GM21447 (cell line): ENCODE measurements at regions not wholly inside any gene's neighbourhood (a gene's known extent, or its start where the extent isn't known, plus 50 kb on each side); places are given as distances from the start of the nearest gene placed in this dataset.

Experiments used
- ATAC-seq: cut with Tn5 transposase; IDR thresholded peaks from one replicate; pipeline ENCODE4 v1.9.1; 2021; ENCODE audit not compliant: unreplicated experiment

DNA sequence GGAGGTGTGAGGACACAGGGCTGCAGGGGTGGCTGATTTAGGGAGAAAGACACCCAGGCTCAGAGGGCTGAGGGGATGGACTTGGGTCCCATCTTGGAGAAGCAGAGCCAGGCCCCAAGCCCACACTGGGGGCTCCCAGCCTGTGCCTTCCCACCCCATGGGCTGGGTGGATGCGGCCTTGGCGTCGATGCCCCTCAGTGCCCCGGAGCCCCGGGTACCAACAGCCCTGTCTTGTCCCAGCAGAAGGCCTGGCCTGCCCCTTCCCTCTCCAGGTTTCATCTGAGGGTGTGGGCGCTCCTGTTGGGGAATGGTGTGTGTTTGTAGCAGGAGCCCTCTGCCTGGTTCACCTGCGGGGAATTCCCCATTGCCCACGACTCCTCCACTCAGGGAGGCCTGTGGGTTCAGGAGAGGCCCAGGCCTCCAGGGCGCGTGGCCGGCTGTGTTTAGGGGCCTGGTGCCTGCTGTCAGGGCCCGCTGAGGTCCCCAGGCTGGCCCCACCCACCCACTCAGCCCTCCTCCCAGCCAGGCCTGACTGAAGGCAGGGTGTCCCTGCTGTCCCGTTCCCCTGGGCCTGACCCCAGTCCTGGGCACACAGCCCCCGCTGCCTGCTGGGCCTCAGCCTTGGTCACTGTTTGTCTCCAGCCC lies 51.1 kb upstream of the BEGAIN start:
- no peak for ATAC-seq

DNA sequence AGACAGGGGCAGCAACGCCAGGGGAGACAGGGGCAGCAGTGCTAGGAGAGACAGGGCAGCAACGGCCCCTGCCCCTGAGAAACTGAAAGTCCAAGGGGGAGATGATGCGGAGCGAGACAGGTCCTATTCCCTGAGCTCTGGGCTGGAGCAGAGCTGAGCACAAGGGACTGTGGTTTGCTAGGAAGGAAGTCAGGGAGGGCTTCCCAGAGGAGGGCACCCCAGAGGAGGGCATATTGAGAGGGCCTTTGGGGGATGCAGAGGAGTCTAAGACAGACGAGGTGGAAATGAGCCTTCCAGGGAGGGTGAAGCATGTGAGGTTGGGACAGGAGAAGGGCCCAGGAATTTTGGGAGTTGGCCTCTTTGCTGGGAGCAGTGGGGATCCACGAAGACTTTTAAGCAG lies 52.1 kb upstream of the BEGAIN start:
- ATAC-seq, result no peak

DNA sequence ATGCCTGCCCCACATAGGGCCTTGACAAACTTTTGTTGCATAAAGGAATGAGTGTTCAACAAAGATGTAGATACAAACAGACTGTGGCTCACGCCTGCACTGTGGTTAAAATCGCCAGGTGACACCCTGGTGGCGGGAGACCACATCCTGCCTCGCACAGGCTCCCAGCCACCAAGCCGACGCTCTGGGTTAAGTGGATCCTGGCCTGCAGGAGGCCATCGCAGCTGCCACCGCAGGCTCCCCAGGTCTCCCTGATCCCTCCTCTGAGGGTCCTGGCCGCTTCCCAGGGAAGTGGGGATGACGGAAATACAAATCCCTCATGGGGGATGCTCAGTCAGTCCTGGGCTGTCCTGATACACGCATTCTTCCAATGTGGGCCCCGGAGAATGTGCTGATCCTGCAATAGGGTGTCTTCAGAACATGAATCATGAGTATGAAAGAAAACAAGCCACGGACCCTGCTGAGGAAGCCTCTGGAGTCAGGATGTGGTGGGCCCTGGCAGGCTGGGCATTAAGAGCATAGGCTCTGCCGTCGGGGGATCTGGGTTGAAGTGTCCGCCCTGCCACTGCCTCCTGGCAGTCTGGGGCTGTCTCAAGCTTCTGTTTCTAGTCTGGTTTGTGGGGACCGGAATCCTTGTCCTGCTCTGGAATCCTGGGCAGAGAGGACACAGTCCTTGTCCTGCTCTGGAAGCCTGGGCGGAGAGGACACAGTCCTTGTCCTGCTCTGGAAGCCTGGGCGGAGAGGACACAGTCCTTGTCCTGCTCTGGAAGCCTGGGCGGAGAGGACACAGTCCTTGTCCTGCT lies 53.5 kb upstream of the BEGAIN start:
- ATAC-seq, result peak; percentile 80

DNA sequence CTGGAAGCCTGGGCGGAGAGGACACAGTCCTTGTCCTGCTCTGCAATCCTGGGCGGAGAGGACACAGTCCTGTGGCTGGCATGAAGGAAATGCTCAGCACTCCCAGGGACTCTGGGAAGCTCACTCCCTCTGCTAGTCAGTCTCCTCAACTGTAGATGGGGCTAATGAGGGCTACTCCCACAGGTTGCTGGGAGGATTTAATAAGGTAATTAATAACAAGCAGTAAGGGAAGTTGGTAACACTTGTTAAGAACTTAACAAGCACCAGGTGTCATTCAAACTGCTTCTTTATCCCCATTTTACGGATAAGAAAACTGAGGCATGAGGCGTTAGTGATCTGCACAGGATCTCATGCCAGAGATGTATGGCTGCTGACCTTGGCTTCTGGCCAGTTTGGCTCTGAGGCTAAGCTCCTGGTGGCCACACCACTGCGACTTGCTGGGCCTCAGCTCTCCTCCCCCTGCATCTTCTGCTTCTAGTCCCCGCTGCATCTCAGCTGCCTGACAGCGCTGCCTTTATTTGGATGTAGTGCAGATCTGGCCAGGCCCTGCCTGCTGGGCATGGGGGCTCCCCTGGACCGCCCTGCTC lies 54.1 kb upstream of the BEGAIN start:
- ATAC-seq, result no peak

DNA sequence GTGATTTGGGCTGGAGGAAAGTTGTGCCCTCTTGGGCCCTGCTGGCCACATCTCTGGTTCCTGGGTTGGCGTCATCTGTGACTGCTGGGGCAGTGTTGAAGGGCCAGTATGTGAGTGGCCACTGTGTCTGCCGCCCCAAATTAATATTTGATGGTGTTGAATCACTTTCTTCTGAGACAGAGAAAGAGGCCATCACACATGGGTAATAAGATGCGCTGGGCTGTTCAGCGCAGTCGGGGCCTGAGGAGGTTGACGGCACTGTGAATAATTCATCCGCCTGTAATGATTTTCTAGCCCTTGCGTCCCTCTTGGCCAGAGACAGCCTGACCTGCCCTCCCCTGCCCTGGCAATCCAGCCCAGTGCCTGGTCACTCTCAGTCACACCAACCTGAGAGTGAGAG lies 56.2 kb upstream of the BEGAIN start:
- ATAC-seq, result no peak

DNA sequence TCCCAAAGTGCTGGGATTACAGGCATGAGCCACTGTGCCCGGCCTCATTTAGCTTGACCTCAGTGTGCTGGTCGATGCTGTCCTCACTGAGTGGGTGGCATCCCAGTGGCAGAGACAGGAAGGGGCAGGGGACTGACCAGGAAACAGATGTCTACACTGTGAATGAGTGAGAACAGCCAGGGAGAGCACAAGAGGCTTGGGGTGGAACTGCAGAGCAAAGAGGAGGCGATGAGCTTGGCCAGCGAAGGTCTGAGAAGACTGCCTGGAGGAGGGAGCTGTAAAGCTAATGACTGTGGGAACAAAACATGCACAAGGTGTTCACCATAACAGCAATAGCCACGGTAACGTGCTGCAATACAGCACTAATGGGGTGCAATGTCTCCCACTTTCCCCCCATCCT lies 57.2 kb upstream of the BEGAIN start:
- no peak for ATAC-seq

DNA sequence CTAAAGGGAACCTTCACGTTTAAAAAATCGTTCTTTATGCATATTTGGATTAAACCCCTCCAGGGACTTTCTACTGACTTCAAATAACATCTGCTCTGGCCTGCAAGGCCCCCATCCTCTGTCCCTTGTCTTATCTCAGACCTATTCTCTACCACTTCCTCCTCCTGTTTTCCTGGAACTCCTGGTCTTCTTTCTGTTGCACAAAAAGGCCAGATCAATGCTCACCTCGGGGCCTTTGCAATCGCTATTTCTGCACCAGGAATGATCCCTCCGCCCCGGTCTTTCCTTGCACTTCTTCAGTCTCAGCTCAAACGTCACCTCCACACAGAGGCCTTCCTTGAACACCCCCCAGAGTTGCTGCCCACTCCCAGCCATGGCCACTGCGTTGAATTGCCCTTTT lies 57.6 kb upstream of the BEGAIN start:
- no peak for ATAC-seq

DNA sequence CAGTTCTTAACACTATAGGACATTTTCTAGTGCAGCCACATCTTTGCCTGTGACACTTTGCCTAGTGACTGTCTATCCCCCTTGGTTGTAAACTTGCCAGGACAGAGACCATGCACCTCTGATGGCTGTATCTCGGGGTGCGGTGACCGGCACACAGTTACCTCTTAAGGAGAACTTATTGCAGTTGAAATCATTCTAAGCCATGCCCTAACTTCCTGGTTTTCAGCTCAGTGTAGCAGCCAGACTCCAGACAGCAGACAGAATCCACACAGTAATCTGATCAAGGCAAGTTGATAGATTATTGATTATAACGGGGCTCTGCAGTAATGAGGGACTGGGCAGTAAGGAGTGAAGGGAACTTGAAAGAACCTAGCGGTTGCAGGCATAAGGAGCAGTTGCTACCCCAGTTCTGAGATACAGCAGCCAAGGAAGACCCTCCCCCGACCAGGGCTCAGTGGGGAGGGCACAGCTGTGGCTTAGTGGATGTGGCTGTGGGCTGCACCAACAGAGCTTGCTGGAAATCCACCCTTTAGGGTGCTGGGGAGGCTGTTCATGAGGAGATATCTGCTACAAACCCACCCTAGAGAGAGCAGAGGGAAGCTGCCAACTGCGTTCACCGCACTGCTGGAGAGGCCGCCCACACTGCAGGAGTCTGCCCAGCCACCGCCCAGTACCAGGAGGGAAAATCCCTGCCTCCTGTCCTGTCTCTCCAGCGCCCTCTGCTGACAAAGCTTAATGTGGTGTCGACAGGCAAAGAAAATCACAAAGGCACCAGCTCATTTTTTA lies 58.2 kb upstream of the BEGAIN start:
- no peak for ATAC-seq

GRCh38 chr14:100645982-100646314 lies 58.7 kb upstream of the BEGAIN start:
- no peak for ATAC-seq

DNA sequence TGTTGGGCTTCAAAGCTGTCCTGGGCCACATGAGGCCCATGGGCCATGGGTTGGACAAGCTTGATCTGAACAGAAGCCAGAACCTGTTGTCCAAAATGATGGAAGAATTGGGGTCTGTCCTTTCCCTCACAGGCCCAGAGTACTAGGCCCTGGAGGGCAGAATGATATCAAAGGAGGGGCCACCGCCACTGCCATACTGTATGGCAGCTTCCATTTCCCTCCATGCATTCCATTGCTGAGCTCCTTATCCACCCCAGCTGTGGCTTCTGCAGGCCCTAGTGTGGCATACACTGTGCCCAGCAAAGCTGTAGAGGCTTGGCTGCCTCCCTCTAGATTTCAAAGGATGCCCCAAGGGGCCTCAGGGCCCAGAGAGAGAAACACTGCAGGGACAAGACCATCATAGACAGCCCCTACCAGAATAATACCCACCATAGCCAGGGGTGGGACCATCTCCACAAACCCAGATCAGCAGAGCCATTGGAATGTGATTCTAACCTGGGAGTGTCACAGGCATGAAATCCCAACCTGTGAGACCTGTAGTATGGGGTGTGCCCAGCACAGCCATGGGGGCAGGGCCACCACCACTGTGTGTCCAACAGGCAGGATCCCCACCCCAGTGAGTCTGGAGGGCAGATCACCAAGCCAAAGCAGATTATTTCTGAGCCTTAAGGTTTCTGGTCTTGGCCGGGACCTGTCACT lies 61.4 kb upstream of the BEGAIN start:
- ATAC-seq, result no peak

GRCh38 chr14:100649173-100649519 lies 61.9 kb upstream of the BEGAIN start:
- no peak for ATAC-seq

GRCh38 chr14:100651999-100652508 lies 64.8 kb upstream of the BEGAIN start:
- no peak for ATAC-seq

GRCh38 chr14:100652744-100653143 lies 65.5 kb upstream of the BEGAIN start:
- no peak for ATAC-seq

GRCh38 chr14:100653409-100653808 lies 66.2 kb upstream of the BEGAIN start:
- ATAC-seq, result no peak

DNA sequence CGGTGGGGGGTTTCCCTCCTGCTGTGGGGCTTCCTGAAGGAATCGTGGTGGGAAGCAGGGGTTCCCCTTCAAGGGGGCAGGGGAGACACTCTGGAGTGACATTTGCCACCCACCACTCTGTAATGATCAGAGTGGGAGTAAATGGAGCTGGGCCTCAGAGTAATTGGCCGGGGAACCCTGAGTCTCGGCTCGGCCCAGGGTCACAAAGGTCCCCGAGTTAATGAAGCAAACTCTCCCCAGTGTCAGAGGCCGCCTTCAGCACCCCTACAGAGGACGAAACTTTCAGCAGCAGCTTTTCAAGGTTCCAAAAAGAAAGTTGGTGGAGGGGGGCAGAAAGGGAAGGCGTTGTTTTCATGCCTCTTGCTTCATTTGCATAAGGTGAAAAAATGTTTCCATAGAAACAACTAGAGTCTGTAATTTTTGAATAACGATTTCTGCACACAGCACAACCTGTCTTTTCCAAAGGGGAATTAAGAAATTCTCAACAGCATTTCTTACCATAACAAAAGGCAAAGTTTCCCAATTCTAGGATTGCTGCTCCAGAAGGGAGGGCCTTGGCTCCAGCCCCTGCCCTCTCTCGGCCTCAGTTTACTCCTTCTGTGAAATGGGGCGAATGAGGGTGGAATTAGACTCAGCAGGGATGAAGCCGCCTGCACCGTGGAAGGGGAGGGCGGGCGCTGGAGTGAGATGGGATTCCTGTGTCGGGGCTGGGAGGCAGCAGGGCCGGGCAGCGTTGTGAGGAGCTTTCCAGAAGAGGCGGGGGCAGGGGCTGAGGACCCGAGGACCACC lies 67.0 kb upstream of the BEGAIN start:
- ATAC-seq, result no peak

DNA sequence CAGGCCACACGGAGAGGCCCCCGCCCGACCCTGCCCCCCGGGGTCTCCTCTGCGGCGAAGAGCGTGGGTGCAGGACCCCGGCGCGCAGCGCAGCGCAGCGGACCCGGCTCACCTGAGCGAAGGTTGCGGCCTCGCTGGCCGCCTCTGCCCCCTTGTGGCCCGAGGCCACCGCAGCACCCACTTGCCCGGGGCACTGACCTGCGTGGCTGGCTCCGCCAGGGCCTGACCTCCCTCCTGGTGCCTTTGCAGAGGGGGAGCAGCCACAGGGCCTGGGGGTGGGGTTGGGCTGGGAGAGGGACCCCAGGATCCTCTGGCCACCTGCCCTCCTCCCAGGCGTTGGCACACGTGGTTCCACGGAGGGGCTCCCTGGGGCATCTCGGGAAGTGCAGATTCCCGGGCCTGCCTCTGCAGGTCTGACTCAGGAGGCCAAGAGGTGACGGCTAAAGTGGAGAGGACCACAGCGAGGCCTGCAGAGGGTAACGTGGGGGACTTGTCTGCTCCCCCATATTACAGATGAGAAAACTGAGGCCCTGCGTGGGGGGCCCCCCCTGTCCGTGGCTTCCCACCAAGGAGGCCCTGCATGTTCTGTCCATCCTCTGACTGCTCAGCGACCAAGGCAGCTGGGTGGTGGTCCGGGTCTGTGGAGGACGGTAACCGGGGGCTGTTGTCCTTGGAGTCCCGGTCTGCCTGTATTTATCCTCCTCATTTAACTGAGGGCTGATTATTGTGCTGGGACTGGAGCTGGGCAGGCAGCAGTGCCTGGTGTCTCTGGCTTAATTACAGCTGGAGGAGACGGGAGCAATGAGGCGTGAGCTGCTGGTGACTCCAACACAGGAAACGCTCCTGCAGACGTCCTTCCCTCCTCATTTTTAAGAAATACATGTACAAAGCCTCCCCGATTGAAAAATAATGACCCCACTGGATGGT lies 67.9 kb upstream of the BEGAIN start:
- ATAC-seq, result no peak

DNA sequence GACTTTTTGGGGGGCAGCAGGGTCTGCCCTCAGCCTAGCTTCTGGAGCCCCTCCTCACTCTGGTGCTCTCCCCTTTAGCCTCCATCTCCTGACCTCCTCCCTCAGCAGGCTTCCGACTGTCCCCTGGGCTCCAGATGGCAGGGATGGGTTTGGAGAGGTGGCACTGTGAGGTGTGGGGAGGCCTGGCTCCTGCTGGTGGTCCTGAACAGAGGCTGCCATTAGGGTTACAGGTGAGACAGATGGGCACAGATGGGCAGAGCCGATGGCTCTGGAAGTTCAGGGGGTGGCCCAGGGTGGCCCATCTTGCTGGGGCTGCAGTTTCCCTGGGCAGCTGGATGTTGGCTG lies 68.5 kb upstream of the BEGAIN start:
- ATAC-seq, result no peak

- no peak for ATAC-seq
Observed at GRCh38 chr14:100656996-100657395, 69.7 kb upstream of the DLK1 start.

DNA sequence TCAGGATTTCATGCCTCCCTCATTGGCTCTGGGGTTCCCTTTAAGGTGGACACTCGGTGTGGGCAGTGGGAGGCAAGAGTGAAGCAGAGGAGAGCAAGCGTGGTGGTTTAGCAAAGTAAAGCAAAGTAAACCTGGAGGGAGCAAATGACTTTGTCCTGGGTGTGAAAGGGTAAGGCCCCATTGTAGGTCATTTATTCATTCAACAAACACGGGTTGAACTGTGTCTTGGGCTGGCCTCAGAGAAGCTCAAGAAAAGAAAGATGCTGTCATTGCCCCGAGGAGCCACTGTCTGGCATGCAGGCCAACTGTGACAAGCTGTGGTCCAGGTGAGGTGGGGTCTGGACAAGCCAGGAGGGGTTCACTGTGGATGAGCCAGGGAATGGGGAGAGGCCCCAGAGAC lies 68.9 kb upstream of the DLK1 start:
- ATAC-seq, result no peak
